ENCODE measurements at regions not wholly inside any gene's neighbourhood (a gene's known extent, or its start where the extent isn't known, plus 50 kb on each side); places are given as distances from the start of the nearest gene placed in this dataset.

- TF ChIP-seq, protein P1, sequence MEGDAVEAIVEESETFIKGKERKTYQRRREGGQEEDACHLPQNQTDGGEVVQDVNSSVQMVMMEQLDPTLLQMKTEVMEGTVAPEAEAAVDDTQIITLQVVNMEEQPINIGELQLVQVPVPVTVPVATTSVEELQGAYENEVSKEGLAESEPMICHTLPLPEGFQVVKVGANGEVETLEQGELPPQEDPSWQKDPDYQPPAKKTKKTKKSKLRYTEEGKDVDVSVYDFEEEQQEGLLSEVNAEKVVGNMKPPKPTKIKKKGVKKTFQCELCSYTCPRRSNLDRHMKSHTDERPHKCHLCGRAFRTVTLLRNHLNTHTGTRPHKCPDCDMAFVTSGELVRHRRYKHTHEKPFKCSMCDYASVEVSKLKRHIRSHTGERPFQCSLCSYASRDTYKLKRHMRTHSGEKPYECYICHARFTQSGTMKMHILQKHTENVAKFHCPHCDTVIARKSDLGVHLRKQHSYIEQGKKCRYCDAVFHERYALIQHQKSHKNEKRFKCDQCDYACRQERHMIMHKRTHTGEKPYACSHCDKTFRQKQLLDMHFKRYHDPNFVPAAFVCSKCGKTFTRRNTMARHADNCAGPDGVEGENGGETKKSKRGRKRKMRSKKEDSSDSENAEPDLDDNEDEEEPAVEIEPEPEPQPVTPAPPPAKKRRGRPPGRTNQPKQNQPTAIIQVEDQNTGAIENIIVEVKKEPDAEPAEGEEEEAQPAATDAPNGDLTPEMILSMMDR (IDR thresholded peaks at IDR 0.05), result no peak
- TF ChIP-seq EZH2 (IDR thresholded peaks at IDR 0.05; ENCODE audit: borderline replicate concordance, insufficient read depth, low read depth, low read length, poor library complexity, severe bottlenecking), result no peak
Observed at GRCh38 chr13:37947419-37948140, 78.0 kb upstream of the TRPC4 start.
